ENCODE measurements at regions not wholly inside any gene's neighbourhood (a gene's known extent, or its start where the extent isn't known, plus 50 kb on each side); places are given as distances from the start of the nearest gene placed in this dataset.

DNA sequence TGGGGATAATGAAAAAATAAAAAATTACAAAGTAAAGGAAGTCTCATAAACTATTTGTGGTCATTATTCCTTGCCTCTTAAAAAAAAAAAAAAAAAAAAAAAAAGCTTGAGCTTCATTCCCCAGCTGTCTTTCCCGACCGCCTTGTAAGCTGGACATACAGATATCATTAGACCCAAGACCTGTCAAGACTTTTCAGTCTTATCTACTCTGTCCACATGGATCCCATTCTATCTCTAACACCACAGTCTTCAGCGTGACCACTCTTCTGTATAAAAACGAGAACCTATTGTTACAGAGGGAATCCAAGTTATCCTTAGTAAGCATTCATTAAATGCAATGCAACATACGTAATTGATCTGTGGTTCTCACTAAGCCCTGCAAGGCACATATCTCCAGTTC, 423.5 kb downstream of the MEI4 start:
- no peak overlapping the region for H2AFZ ChIP-seq (ENCODE audit: low read length)
- no peak overlapping the region for H3K4me2 ChIP-seq (ENCODE audit: low read length)
- H3F3A ChIP-seq (ENCODE audit: insufficient read depth, low read length), result no peaks in the 10 kb centered on the region
- no peak overlapping the region for H3K9ac ChIP-seq (ENCODE audit: low read length)
- H3K9me3 ChIP-seq (ENCODE audit: low read length), result no peaks in the 10 kb centered on the region
- no peaks in the 10 kb centered on the region for H3K79me2 ChIP-seq (ENCODE audit: insufficient read depth, low read length)
- TF ChIP-seq CTCF (IDR thresholded peaks at IDR 0.05; ENCODE audit: low read length), result no peak
- no peak for TF ChIP-seq EZH2 (IDR thresholded peaks at IDR 0.05; ENCODE audit: borderline replicate concordance, low read length)
- H3K4me3 ChIP-seq (ENCODE audit: low read depth, low read length, poor library complexity, severe bottlenecking), result no peak overlapping the region
- no peaks in the 10 kb centered on the region; the same call in 1 of the 2 replicates for H3K9me2 ChIP-seq (ENCODE audit: low read depth, low read length)
- no peaks in the 10 kb centered on the region for H3K27me3 ChIP-seq (ENCODE audit: insufficient read depth, low read length)
- no peaks in the 10 kb centered on the region for H3K4me1 ChIP-seq (ENCODE audit: insufficient read depth, low read length, severe bottlenecking)
- no peaks in the 10 kb centered on the region for H3K36me3 ChIP-seq (ENCODE audit: insufficient read depth, low read length)
- no peaks in the 10 kb centered on the region for H4K20me1 ChIP-seq (ENCODE audit: insufficient read depth, low read length)
- no peak overlapping the region for H3K27ac ChIP-seq (ENCODE audit: low read depth, low read length, poor library complexity, severe bottlenecking)

GRCh38 chr6:78089531-78089930, 436.7 kb downstream of the MEI4 start:
- Histone ChIP-seq H3K9me3 (ENCODE audit: low read length) (no peaks in the 10 kb centered on the region), H3F3A (ENCODE audit: insufficient read depth, low read length) (no peaks in the 10 kb centered on the region), H3K27me3 (ENCODE audit: insufficient read depth, low read length) (no peaks in the 10 kb centered on the region), H3K36me3 (ENCODE audit: insufficient read depth, low read length) (no peaks in the 10 kb centered on the region), H3K79me2 (ENCODE audit: insufficient read depth, low read length) (no peaks in the 10 kb centered on the region), H2AFZ (ENCODE audit: low read length) (no peak overlapping the region), H3K9me2 (ENCODE audit: low read depth, low read length) (no peaks in the 10 kb centered on the region), H4K20me1 (ENCODE audit: insufficient read depth, low read length) (no peaks in the 10 kb centered on the region), H3K27ac (ENCODE audit: low read depth, low read length, poor library complexity, severe bottlenecking) (no peak overlapping the region), H3K4me3 (ENCODE audit: low read depth, low read length, poor library complexity, severe bottlenecking) (no peak overlapping the region), H3K9ac (ENCODE audit: low read length) (no peak overlapping the region), H3K4me1 (ENCODE audit: insufficient read depth, low read length, severe bottlenecking) (no peaks in the 10 kb centered on the region), H3K4me2 (ENCODE audit: low read length) (no peak overlapping the region)
- TF ChIP-seq EZH2 (IDR thresholded peaks at IDR 0.05; ENCODE audit: borderline replicate concordance, low read length), result no peak
- no peak for TF ChIP-seq CTCF (IDR thresholded peaks at IDR 0.05; ENCODE audit: low read length)

- no peaks in the 10 kb centered on the region for H3K36me3 ChIP-seq (ENCODE audit: insufficient read depth, low read length)
- H3K4me3 ChIP-seq (ENCODE audit: low read depth, low read length, poor library complexity, severe bottlenecking), result no peak overlapping the region
- no peak overlapping the region for H3K27ac ChIP-seq (ENCODE audit: low read depth, low read length, poor library complexity, severe bottlenecking)
- no peaks in the 10 kb centered on the region for H3K9me2 ChIP-seq (ENCODE audit: low read depth, low read length)
- no peaks in the 10 kb centered on the region for H3K9me3 ChIP-seq (ENCODE audit: low read length)
- H3K9ac ChIP-seq (ENCODE audit: low read length), result no peak overlapping the region
- H3K4me2 ChIP-seq (ENCODE audit: low read length), result no peak overlapping the region
- H3K79me2 ChIP-seq (ENCODE audit: insufficient read depth, low read length), result no peaks in the 10 kb centered on the region
- no peaks in the 10 kb centered on the region for H4K20me1 ChIP-seq (ENCODE audit: insufficient read depth, low read length)
- H2AFZ ChIP-seq (ENCODE audit: low read length), result no peak overlapping the region
- H3F3A ChIP-seq (ENCODE audit: insufficient read depth, low read length), result no peaks in the 10 kb centered on the region
- TF ChIP-seq EZH2 (IDR thresholded peaks at IDR 0.05; ENCODE audit: borderline replicate concordance, low read length), result no peak
- no peak for TF ChIP-seq CTCF (IDR thresholded peaks at IDR 0.05; ENCODE audit: low read length)
- H3K27me3 ChIP-seq (ENCODE audit: insufficient read depth, low read length), result no peaks in the 10 kb centered on the region
- no peaks in the 10 kb centered on the region for H3K4me1 ChIP-seq (ENCODE audit: insufficient read depth, low read length, severe bottlenecking)
These were observed 441.1 kb downstream of the MEI4 start for GRCh38 chr6:78093906-78094305.

Data from OCI-LY1 (cell line).